AG04450 (cell line): ENCODE measurements at regions not wholly inside any gene's neighbourhood (a gene's known extent, or its start where the extent isn't known, plus 50 kb on each side); places are given as distances from the start of the nearest gene placed in this dataset.

Experiments used
- CTCF ChIA-PET: fragments of 300-600, 350-600 bp; formaldehyde crosslinking; extraction: SDS; loops from one replicate; lab custom pipeline; 2022; ENCODE audit warnings: antibody characterized with exemption, inconsistent platforms; lab: Charles Lee
- POLR2A ChIA-PET: fragments of 350-600 bp; formaldehyde crosslinking; extraction: SDS; loops from one replicate; lab custom pipeline; 2021; ENCODE audit warnings: antibody characterized with exemption, inconsistent platforms; lab: Yijun Ruan, JAX
- DNase-seq: peaks from one replicate; pipeline ENCODE4 v3.0.0-alpha.2; 2011; ENCODE audit warnings: low read depth, low spot score
- H3K27ac ChIP-seq: one replicate; pipeline ENCODE4 v1.5.1; 2012; ENCODE audit warnings: low read depth, low read length, control low read depth
- H3K27me3 ChIP-seq: one replicate; pipeline ENCODE4 v1.6.0; 2012; ENCODE audit warnings: low read length; ENCODE audit not compliant: control insufficient read depth, insufficient read depth
- H3K4me3 ChIP-seq: 2 replicates; pipeline ENCODE4 v1.5.1; 2011; ENCODE audit warnings: mild to moderate bottlenecking, low read depth, low read length, control low read depth
- H3K9me3 ChIP-seq: 2 replicates; pipeline ENCODE4 v1.5.1; 2012; ENCODE audit warnings: low read length; ENCODE audit not compliant: control insufficient read depth, insufficient read depth
- TF ChIP-seq, protein P1 (sequence below): IDR thresholded peaks from 2 replicates; pipeline ENCODE4 v1.5.1; 2011; ENCODE audit warnings: low read depth, low read length, control low read depth, inconsistent platforms

DNA sequence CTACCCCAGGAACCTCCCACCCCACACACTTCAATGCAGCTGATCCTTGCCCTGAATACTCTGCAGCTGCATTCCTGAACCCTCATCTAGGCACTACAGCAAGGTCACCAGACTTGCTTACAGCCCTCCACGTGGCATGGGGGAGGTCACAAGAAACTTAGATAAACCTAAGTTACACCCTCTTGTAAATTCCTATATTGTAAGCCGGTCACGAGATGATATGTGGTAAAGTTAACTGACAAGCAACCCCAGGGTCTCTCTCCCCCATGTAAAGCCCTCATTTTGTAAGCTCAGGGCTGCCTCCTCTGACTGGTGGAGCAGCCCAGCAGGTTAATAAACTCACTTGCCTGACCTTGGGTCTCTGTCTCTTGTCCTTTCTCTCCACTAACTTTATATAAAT is 570.7 kb downstream of the PCDH7 start:
- no peak overlapping the region for H3K4me3 ChIP-seq
- H3K27me3 ChIP-seq = no peaks in the 10 kb centered on the region
- no peak overlapping the region for H3K27ac ChIP-seq
- H3K9me3 ChIP-seq = no peaks in the 10 kb centered on the region
- ChIA-PET POLR2A (no interaction called here), CTCF (no interaction called here)
- TF ChIP-seq, protein P1, sequence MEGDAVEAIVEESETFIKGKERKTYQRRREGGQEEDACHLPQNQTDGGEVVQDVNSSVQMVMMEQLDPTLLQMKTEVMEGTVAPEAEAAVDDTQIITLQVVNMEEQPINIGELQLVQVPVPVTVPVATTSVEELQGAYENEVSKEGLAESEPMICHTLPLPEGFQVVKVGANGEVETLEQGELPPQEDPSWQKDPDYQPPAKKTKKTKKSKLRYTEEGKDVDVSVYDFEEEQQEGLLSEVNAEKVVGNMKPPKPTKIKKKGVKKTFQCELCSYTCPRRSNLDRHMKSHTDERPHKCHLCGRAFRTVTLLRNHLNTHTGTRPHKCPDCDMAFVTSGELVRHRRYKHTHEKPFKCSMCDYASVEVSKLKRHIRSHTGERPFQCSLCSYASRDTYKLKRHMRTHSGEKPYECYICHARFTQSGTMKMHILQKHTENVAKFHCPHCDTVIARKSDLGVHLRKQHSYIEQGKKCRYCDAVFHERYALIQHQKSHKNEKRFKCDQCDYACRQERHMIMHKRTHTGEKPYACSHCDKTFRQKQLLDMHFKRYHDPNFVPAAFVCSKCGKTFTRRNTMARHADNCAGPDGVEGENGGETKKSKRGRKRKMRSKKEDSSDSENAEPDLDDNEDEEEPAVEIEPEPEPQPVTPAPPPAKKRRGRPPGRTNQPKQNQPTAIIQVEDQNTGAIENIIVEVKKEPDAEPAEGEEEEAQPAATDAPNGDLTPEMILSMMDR = no peak
- DNase-seq = no peak

DNA sequence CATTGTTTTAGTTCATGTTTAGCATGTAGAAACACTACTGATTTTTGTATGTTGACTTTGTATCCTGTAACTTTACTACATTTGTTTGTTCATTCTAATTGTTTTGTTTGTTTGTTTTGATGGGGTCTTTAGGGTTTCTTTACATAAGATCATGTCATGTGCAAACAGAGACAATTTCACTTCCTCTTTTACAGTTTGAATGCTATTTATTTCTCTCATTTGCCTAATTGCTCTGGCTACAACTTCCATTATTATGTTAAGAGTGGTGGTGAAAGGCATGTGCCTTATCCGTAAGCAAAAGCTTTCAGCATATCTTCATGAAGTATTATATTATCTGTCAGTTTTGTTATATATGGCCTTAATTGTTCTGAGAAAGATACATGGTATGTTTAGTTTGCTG is 571.1 kb downstream of the PCDH7 start:
- Histone ChIP-seq H3K27ac (no peak overlapping the region), H3K9me3 (no peaks in the 10 kb centered on the region), H3K4me3 (no peak overlapping the region), H3K27me3 (no peaks in the 10 kb centered on the region)
- ChIA-PET POLR2A (no interaction called here), CTCF (no interaction called here)
- no peak for DNase-seq
- TF ChIP-seq, protein P1 = no peak

DNA sequence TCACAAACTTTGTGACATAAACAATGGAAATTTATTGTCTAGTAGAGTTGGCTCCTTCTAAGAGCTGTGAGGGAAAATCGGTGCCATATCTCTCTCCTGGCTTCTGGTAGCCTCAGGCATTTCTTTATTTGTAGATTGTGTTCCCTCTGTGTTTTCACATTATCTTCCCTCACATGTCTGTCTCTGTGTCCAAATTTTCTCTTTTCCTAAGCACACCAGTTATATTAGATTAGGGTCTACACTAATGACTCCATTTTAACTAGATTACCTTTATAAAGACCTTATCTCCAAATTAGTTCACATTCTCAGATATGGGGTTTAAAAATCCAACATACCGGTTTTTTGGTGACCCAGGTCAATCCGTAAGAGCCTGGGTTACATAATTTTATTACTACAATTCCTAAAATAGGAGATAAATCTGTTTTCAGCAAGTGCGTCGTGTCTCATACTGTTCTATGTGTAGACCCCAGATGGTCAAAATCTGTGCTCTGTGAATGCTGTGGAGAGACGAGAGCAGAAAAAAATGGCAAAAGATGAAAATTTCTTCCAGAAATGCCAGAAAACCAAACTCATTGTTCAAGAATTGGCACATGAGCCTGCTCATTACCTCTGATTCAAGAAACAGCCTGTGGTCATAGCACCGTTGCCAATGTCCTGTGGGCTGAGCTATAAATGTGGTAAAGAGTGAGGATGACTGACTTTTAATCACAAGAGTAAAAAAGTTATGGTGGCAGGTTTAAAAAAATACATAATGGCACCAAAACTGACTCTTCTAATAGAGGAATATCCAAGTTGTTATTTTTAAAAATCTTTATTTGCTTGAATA is 574.7 kb downstream of the PCDH7 start:
- no peaks in the 10 kb centered on the region for H3K9me3 ChIP-seq
- POLR2A ChIA-PET = no interaction called here
- no peak overlapping the region for H3K27ac ChIP-seq
- no peaks in the 10 kb centered on the region for H3K27me3 ChIP-seq
- no peak overlapping the region for H3K4me3 ChIP-seq
- TF ChIP-seq, protein P1 = no peak
- no peak for DNase-seq
- CTCF ChIA-PET = no interaction called here

DNA sequence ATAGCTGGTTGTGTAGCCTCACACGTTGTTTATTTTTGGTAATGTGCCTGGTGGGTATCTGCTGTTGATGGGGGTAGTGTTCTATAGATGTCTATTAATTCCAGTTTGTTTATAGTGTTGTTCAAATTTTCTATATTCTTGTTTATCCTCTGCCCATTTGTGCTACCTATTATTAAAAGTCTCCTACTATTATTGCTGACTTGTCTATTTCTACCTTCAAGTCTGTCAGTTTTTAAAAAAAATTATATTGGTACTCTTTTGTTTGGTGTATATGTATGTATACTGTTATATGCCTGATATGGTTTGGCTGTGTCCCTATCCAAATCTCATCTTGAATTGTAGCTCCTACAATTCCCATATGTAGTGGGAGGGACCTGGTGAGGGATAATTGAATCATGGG is 578.6 kb downstream of the PCDH7 start:
- no peaks in the 10 kb centered on the region for H3K27me3 ChIP-seq
- no peak for DNase-seq
- POLR2A ChIA-PET = no interaction called here
- no peak overlapping the region for H3K27ac ChIP-seq
- H3K9me3 ChIP-seq = no peaks in the 10 kb centered on the region
- no peak overlapping the region for H3K4me3 ChIP-seq
- TF ChIP-seq, protein P1 = no peak
- CTCF ChIA-PET = interaction anchor here (0.6 kb wide), 1 partner anchor 15 kb away, joined by 3 read pairs; no protein-coding TSS in a partner anchor

DNA sequence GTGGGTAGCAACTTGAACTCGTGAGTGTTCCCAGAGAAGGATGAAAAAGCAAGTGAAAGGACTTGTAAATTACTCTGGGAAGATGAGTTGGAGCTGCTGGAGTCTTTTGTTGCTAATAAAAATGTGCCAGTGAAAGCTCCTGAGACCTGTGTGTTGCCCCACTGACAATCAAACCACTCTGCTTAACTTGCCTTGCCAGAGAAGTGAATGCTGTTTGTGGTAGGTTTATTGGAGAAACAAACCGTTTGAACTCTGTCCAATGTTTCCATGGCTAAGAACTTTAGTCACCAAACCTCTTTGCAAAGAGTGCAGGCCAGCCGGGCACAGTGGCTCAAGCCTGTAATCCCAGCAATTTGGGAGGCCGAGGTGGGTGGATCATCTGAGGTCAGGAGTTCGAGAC is 586.9 kb downstream of the PCDH7 start:
- ChIA-PET POLR2A (no interaction called here), CTCF (no interaction called here)
- DNase-seq = no peak

More for the DNA sequence above, 586.9 kb downstream of the PCDH7 start:
- Histone ChIP-seq H3K27me3 (no peaks in the 10 kb centered on the region), H3K27ac (no peak overlapping the region), H3K9me3 (no peaks in the 10 kb centered on the region), H3K4me3 (no peak overlapping the region)
- TF ChIP-seq, protein P1 = no peak
